ENCODE measurements at regions not wholly inside any gene's neighbourhood (a gene's known extent, or its start where the extent isn't known, plus 50 kb on each side); places are given as distances from the start of the nearest gene placed in this dataset.

GRCh38 chr2:216956820-216957493 is 97.1 kb upstream of the TNP1 start:
- intact Hi-C loops (cut with DNase I), result no loop called here
- Histone ChIP-seq H3K27me3 (no peaks in the 10 kb centered on the region), H3K36me3 (replicated peaks in 1 of 2; ENCODE audit: insufficient read depth in 1 of 2, low read depth in 2 of 2) (no peaks in the 10 kb centered on the region), H3K4me3 (no peak overlapping the region), H3K9me3 (no peaks in the 10 kb centered on the region), H3K4me1 (no peaks in the 10 kb centered on the region), H3K27ac (no peak overlapping the region)
- no peak for DNase-seq
- ATAC-seq, result no peak
- 78 to 86% methylated on average over 3 to 5 of the region's 5 CpGs for WGBS, 2 donors
- TF ChIP-seq CTCF (IDR thresholded peaks at IDR 0.05), result no peak
- no peak for TF ChIP-seq POLR2A (IDR thresholded peaks at IDR 0.05)

- H3K27ac ChIP-seq, result no peak overlapping the region
- 60 to 71% methylated on average over 4 of the region's 4 CpGs for WGBS, 2 donors
- no peak for DNase-seq
These were observed 91.3 kb upstream of the TNP1 start for GRCh38 chr2:216951171-216951570.

GRCh38 chr2:216950547-216950946 is 90.7 kb upstream of the TNP1 start:
- no peaks in the 10 kb centered on the region for H3K9me3 ChIP-seq
- DNase-seq (no peak), ATAC-seq (no peak)
- H3K27me3 ChIP-seq, result no peaks in the 10 kb centered on the region
- 29 to 33% methylated on average over 2 of the region's 2 CpGs for WGBS, 2 donors
- H3K4me3 ChIP-seq, result no peak overlapping the region
- no peak overlapping the region for H3K27ac ChIP-seq
- no peaks in the 10 kb centered on the region for H3K36me3 ChIP-seq (replicated peaks in 1 of 2; ENCODE audit: insufficient read depth in 1 of 2, low read depth in 2 of 2)
- H3K4me1 ChIP-seq, result no peaks in the 10 kb centered on the region
- intact Hi-C loops (cut with DNase I), result no loop called here
- no peak for TF ChIP-seq CTCF (IDR thresholded peaks at IDR 0.05)
- TF ChIP-seq POLR2A (IDR thresholded peaks at IDR 0.05), result no peak

More at GRCh38 chr2:216951171-216951570, 91.3 kb upstream of the TNP1 start:
- intact Hi-C loops (cut with DNase I), result no loop called here
- no peak for ATAC-seq
- TF ChIP-seq CTCF (IDR thresholded peaks at IDR 0.05) (no peak), POLR2A (IDR thresholded peaks at IDR 0.05) (no peak)
- no peaks in the 10 kb centered on the region for H3K36me3 ChIP-seq (replicated peaks in 1 of 2; ENCODE audit: insufficient read depth in 1 of 2, low read depth in 2 of 2)
- H3K4me3 ChIP-seq, result no peak overlapping the region
- H3K9me3 ChIP-seq, result no peaks in the 10 kb centered on the region
- no peaks in the 10 kb centered on the region for H3K27me3 ChIP-seq
- no peaks in the 10 kb centered on the region for H3K4me1 ChIP-seq

GRCh38 chr2:216949700-216950413 is 90.0 kb upstream of the TNP1 start:
- no peak for DNase-seq
- intact Hi-C loops (cut with DNase I), result no loop called here
- no peak overlapping the region for H3K4me3 ChIP-seq
- H3K4me1 ChIP-seq, result no peaks in the 10 kb centered on the region
- H3K9me3 ChIP-seq, result no peaks in the 10 kb centered on the region
- no peak for ATAC-seq
- WGBS, 2 donors, result 64 to 67% methylated on average over 12 of the region's 12 CpGs
- no peak for TF ChIP-seq POLR2A (IDR thresholded peaks at IDR 0.05)
- TF ChIP-seq CTCF (IDR thresholded peaks at IDR 0.05), result no peak
- no peaks in the 10 kb centered on the region for H3K27me3 ChIP-seq
- H3K27ac ChIP-seq, result no peak overlapping the region
- no peaks in the 10 kb centered on the region for H3K36me3 ChIP-seq (replicated peaks in 1 of 2; ENCODE audit: insufficient read depth in 1 of 2, low read depth in 2 of 2)

Measured in body of pancreas (tissue), 4 donors.